PC-3 (cell line): ENCODE measurements at regions not wholly inside any gene's neighbourhood (a gene's known extent, or its start where the extent isn't known, plus 50 kb on each side); places are given as distances from the start of the nearest gene placed in this dataset.
A peak's percentile ranks its signal among the peaks of the same experiment; 100 is the strongest.

Experiments used
- ATAC-seq: fragments of 200-7000 bp; cut with Tn5 transposase; 2 replicates; pipeline ENCODE4 v1.9.1; 2020; ENCODE audit warnings: mild to moderate bottlenecking, moderate library complexity
- BruUV-seq: library from RNA; stranded (reverse); fragments of 400-500 nt; replicated peaks from 2 replicates; lab custom pipeline; 2021; lab: Mats Ljungman, UMichigan
- CTCF ChIA-PET: fragments of 300-600 bp; sonication (Branson Sonifier 250); formaldehyde crosslinking; loops from one replicate; lab custom pipeline; 2022; ENCODE audit warnings: antibody characterized with exemption; lab: Charles Lee
- POLR2A ChIA-PET: fragments of 300-600 bp; sonication (Branson Sonifier 250); formaldehyde crosslinking; loops from one replicate; lab custom pipeline; 2022; ENCODE audit warnings: antibody characterized with exemption; ENCODE audit not compliant: unreplicated experiment; lab: Charles Lee
- DNase-seq: peaks from one replicate; pipeline ENCODE4 v3.0.0-alpha.2; 2015
- H2AFZ ChIP-seq: fragments of 300-600 bp; sonication (generic); 2 replicates; pipeline ENCODE4 v1.6.0; 2016; ENCODE audit warnings: antibody characterized with exemption, low read length
- H3F3A ChIP-seq: fragments of 300-600 bp; sonication (generic); one replicate; pipeline ENCODE4 v1.6.0; 2017; ENCODE audit warnings: antibody characterized with exemption, low read length, control low read depth, mild to moderate bottlenecking; ENCODE audit not compliant: unreplicated experiment
- H3K27ac ChIP-seq: fragments of 300-600 bp; sonication (generic); 2 replicates; pipeline ENCODE4 v1.5.1; 2016; ENCODE audit warnings: mild to moderate bottlenecking, low read length
- H3K27me3 ChIP-seq: fragments of 300-600 bp; sonication (generic); 2 replicates; pipeline ENCODE4 v1.6.1; 2016; ENCODE audit warnings: low read length, mixed read lengths
- H3K36me3 ChIP-seq: fragments of 300-600 bp; sonication (generic); 2 replicates; pipeline ENCODE4 v1.6.1; 2016; ENCODE audit warnings: low read depth, mixed run types, low read length, mixed read lengths
- H3K4me1 ChIP-seq: fragments of 300-600 bp; sonication (generic); 2 replicates; pipeline ENCODE4 v1.5.1; 2016; ENCODE audit warnings: low read length; ENCODE audit not compliant: insufficient read depth
- H3K4me2 ChIP-seq: fragments of 300-600 bp; sonication (generic); 2 replicates; pipeline ENCODE4 v1.6.0; 2016; ENCODE audit warnings: low read length
- H3K4me3 ChIP-seq: fragments of 300-600 bp; sonication (generic); 2 replicates; pipeline ENCODE4 v1.5.1; 2016; ENCODE audit warnings: mild to moderate bottlenecking, low read length, mixed read lengths
- H3K79me2 ChIP-seq: fragments of 300-600 bp; sonication (generic); 2 replicates; pipeline ENCODE4 v1.6.1; 2017; ENCODE audit warnings: low read length, mixed read lengths
- H3K9ac ChIP-seq: fragments of 300-600 bp; sonication (generic); 2 replicates; pipeline ENCODE4 v1.6.0; 2016; ENCODE audit warnings: mild to moderate bottlenecking, low read length
- H3K9me2 ChIP-seq: fragments of 300-600 bp; sonication (generic); replicated peaks from 2 replicates; pipeline ENCODE4 v1.6.1; 2016; ENCODE audit warnings: mixed run types, low read length, mixed read lengths
- H3K9me3 ChIP-seq: fragments of 300-600 bp; sonication (generic); 2 replicates; pipeline ENCODE4 v1.6.1; 2016; ENCODE audit warnings: low read length, mixed read lengths
- H4K20me1 ChIP-seq: fragments of 300-600 bp; sonication (generic); 2 replicates; pipeline ENCODE4 v1.6.1; 2016; ENCODE audit warnings: low read length, mixed read lengths
- CTCF ChIP-seq: fragments of 300-600 bp; sonication (generic); conservative IDR thresholded peaks from 2 replicates; pipeline ENCODE4 v1.5.1; 2017; ENCODE audit warnings: antibody characterized with exemption, low read depth, mild to moderate bottlenecking, low read length
- EZH2 ChIP-seq: fragments of 300-600 bp; sonication (generic); IDR thresholded peaks from one replicate; pipeline ENCODE4 v1.6.1; 2017; ENCODE audit warnings: antibody characterized with exemption, mild to moderate bottlenecking, low read length; ENCODE audit not compliant: unreplicated experiment
- EZH2phosphoT487 ChIP-seq: fragments of 300-600 bp; sonication (generic); IDR thresholded peaks from 2 replicates; pipeline ENCODE4 v1.6.1; 2018; ENCODE audit warnings: mild to moderate bottlenecking, antibody characterized with exemption, low read length, borderline replicate concordance
- intact Hi-C: fragments of 100-400 bp; cut with micrococcal nuclease; formaldehyde crosslinking; loops from 2 replicates; pipeline ENCODE4 v1.9.0; 2023

GRCh38 chr11:25727944-25728343, 604.0 kb upstream of the ANO3 start:
- Histone ChIP-seq H3K27ac (no peak overlapping the region), H4K20me1 (no peaks in the 10 kb centered on the region), H3K79me2 (no peaks in the 10 kb centered on the region), H3K4me3 (no peak overlapping the region), H3F3A (no peaks in the 10 kb centered on the region), H3K4me2 (no peak overlapping the region), H3K9me3 (no peaks in the 10 kb centered on the region), H3K27me3 (no peaks in the 10 kb centered on the region), H3K36me3 (no peaks in the 10 kb centered on the region), H3K4me1 (no peaks in the 10 kb centered on the region), H2AFZ (no peak overlapping the region), H3K9me2 (no peaks in the 10 kb centered on the region), H3K9ac (no peak overlapping the region)
- intact Hi-C loops = no loop called here
- ATAC-seq (no peak), DNase-seq (peak; percentile 8)
- ChIA-PET CTCF (no interaction called here), POLR2A (no interaction called here)
- no peak for TF ChIP-seq EZH2
- no peak for TF ChIP-seq CTCF
- TF ChIP-seq EZH2phosphoT487 = no peak
- BruUV-seq = no TSS peak

- POLR2A ChIA-PET = no interaction called here
- H3K9me3 ChIP-seq = no peaks in the 10 kb centered on the region
- no peak for ATAC-seq
- peaks cover 4% of the 10 kb centered on the region; the same call in 1 of the 2 replicates for H3K4me1 ChIP-seq
- H3F3A ChIP-seq = no peaks in the 10 kb centered on the region
- no peak overlapping the region for H3K27ac ChIP-seq
- no peaks in the 10 kb centered on the region for H3K27me3 ChIP-seq
- H3K4me2 ChIP-seq = no peak overlapping the region
- H2AFZ ChIP-seq = no peak overlapping the region
- intact Hi-C loops = loop anchor here (5.0 to 10.0 kb wide), 5 partner anchors 235 to 1338 kb away; no protein-coding TSS in a partner anchor
- no peak overlapping the region for H3K9ac ChIP-seq
- H3K36me3 ChIP-seq = no peaks in the 10 kb centered on the region
- H3K9me2 ChIP-seq = no peaks in the 10 kb centered on the region
- no peaks in the 10 kb centered on the region for H3K79me2 ChIP-seq
- TF ChIP-seq EZH2 (no peak), CTCF (no peak), EZH2phosphoT487 (no peak)
- no TSS peak for BruUV-seq
- no peaks in the 10 kb centered on the region for H4K20me1 ChIP-seq
- no peak overlapping the region for H3K4me3 ChIP-seq
- CTCF ChIA-PET = no interaction called here
- DNase-seq = no peak
Observed at GRCh38 chr11:25730230-25730629, 601.7 kb upstream of the ANO3 start.

- no peak overlapping the region for H3K9ac ChIP-seq
- POLR2A ChIA-PET = interaction anchor here (0.7 kb wide), 1 partner anchor 34 kb away, joined by 5 read pairs; no protein-coding TSS in a partner anchor
- H3K27me3 ChIP-seq = no peaks in the 10 kb centered on the region
- no peak overlapping the region for H3K4me2 ChIP-seq
- H3K4me3 ChIP-seq = no peak overlapping the region
- no peaks in the 10 kb centered on the region for H3K9me3 ChIP-seq
- no peaks in the 10 kb centered on the region for H4K20me1 ChIP-seq
- H2AFZ ChIP-seq = no peak overlapping the region
- no peaks in the 10 kb centered on the region for H3F3A ChIP-seq
- peak; percentile 45 for DNase-seq
- no peaks in the 10 kb centered on the region for H3K36me3 ChIP-seq
- CTCF ChIA-PET = interaction anchor here (0.6 to 1.3 kb wide), 5 partner anchors 43 to 1297 kb away, joined by 3 to 7 read pairs (median 5); no protein-coding TSS in a partner anchor
- intact Hi-C loops = loop anchor here (2.0 to 10.0 kb wide), 7 partner anchors 231 to 1341 kb away; no protein-coding TSS in a partner anchor
- peak; percentile 38; the same call in 1 of the 2 replicates for ATAC-seq
- H3K9me2 ChIP-seq = no peaks in the 10 kb centered on the region
- TF ChIP-seq CTCF = peak; percentile 59
- no peak for TF ChIP-seq EZH2phosphoT487
- H3K79me2 ChIP-seq = no peaks in the 10 kb centered on the region
- BruUV-seq = no TSS peak
- no peak overlapping the region for H3K27ac ChIP-seq
- H3K4me1 ChIP-seq = peaks cover 4% of the 10 kb centered on the region; the same call in 1 of the 2 replicates
Observed at GRCh38 chr11:25733777-25734176, 598.2 kb upstream of the ANO3 start.
